Aorta (tissue), 5 donors: ENCODE measurements at regions not wholly inside any gene's neighbourhood (a gene's known extent, or its start where the extent isn't known, plus 50 kb on each side); places are given as distances from the start of the nearest gene placed in this dataset.

ENCODE experiments used
- ATAC-seq: fragments of 200-7000 bp; cut with Tn5 transposase; one replicate; pipeline ENCODE4 v1.9.1; 2022; ENCODE audit warnings: moderate library complexity; ENCODE audit not compliant: low FRiP score
- DNase-seq, 2 donors: peaks; one replicate each; pipeline ENCODE4 v3.0.0-alpha.2; 2020
- H3K27ac ChIP-seq, 2 donors: one replicate each; pipeline ENCODE4 v1.5.1; 2013; ENCODE audit warnings: low read length in 2 of 2, mild to moderate bottlenecking in 2 of 2, moderate library complexity in 2 of 2, control low read depth in 1 of 2, inconsistent platforms in 1 of 2, low read depth in 1 of 2
- H3K27me3 ChIP-seq, 2 donors: one replicate each; pipeline ENCODE4 v1.6.1; 2013; ENCODE audit warnings: control low read depth in 1 of 2, low read length in 1 of 2, mild to moderate bottlenecking in 1 of 2, moderate library complexity in 1 of 2; ENCODE audit not compliant: insufficient read depth in 2 of 2, control insufficient read depth in 1 of 2
- H3K36me3 ChIP-seq, 2 donors: one replicate each; pipeline ENCODE4 v1.6.1; 2013; ENCODE audit warnings: control low read depth in 1 of 2, low read length in 1 of 2, mild to moderate bottlenecking in 1 of 2; ENCODE audit not compliant: insufficient read depth in 2 of 2, control insufficient read depth in 1 of 2
- H3K4me1 ChIP-seq, 2 donors: one replicate each; pipeline ENCODE4 v1.6.1; 2013; ENCODE audit warnings: low read length in 2 of 2, control low read depth in 1 of 2, mild to moderate bottlenecking in 1 of 2, moderate library complexity in 1 of 2; ENCODE audit not compliant: insufficient read depth in 2 of 2, control insufficient read depth in 1 of 2
- H3K4me3 ChIP-seq, 2 donors: one replicate each; pipeline ENCODE4 v1.5.1; 2013; ENCODE audit warnings: low read length in 2 of 2, control low read depth in 1 of 2, mild to moderate bottlenecking in 1 of 2
- H3K9me3 ChIP-seq: one replicate; pipeline ENCODE4 v1.6.1; 2013; ENCODE audit warnings: mild to moderate bottlenecking, low read length; ENCODE audit not compliant: control insufficient read depth
- WGBS, 2 donors: extraction: QIAGEN DNeasy Blood & Tissue Kit; methylation state at CpG; one replicate each; pipeline ENCODE4 v1.1.7; 2013; 5-methylcytosine and 5-hydroxymethylcytosine counted together
- intact Hi-C, 2 donors: fragments of 100-400 bp; cut with DNase I; formaldehyde crosslinking; loops; one replicate each; pipeline versions ENCODE4 v1.14.2 to v1.15.0; 2022
- donor health status: healthy with polysubstance abuse.
- donor health status: Bipolar disorder and iron deficiency.
- donor health status: DM: no; HTN: no; CAD: no.
- donor health status: DM: no; HTN: no; CAD: no.
- donor health status: DM: yes; HTN: yes; CAD: no.

- no peaks in the 10 kb centered on the region for H3K36me3 ChIP-seq
- no peaks in the 10 kb centered on the region for H3K9me3 ChIP-seq
- intact Hi-C loops, result no loop called here
- no peaks in the 10 kb centered on the region for H3K27me3 ChIP-seq
- WGBS, 2 donors, result 69 to 73% methylated on average over 10 of the region's 10 CpGs
- DNase-seq, result no peak
- no peak overlapping the region for H3K27ac ChIP-seq
- ATAC-seq, result no peak
- no peak overlapping the region for H3K4me3 ChIP-seq
- no peaks in the 10 kb centered on the region for H3K4me1 ChIP-seq
Observed at GRCh38 chr2:120785228-120785966, 49.7 kb downstream of the GLI2 start.

DNA sequence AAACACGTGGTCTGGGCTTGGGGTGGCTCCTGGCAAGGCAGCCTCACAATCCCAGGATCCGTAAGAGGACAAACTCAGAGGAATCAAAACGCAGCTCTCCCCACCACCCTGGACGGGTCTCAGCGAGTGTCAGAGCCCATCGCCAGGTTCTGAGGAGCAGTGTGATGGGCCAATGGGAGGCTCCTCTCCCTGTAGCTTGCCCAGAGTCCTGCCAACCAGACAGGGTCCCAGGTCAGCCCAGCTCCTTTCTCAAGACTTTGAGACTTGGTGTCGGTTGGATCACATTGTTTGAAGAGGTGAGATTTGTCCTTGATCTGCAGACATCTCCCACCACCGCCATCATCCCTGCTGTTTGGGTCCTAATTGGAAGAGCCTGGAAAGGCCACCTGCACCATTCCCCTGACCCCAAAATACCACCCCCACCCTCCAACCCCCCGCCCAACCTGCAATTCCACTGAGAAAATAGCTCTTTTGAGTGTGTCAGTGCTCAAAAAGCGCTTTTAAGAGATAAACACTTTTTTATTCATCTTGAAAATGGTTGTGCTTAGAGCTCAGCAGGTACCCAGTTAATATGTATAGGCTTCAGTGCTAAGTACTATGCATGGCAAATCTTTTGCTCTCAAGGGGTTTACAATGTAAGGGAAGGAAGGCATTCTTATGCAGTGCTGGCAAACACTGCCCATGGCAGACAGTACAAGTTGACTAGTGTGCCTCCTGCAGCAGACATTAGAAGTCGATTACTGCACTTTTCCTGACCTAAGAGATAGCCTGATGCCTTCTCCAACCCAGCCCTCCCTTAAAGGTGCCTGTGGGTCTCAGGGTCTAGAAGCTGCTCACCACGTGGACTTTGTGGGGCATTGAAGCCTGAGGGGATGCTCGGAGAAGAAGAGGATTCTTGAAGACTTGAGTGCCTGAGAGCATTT, 50.6 kb downstream of the GLI2 start:
- no peaks in the 10 kb centered on the region for H3K9me3 ChIP-seq
- WGBS, 2 donors, result 92 to 93% methylated on average over 13 of the region's 13 CpGs

GRCh38 chr2:120787111-120787821, 51.6 kb downstream of the GLI2 start:
- Histone ChIP-seq H3K27me3 (no peaks in the 10 kb centered on the region), H3K9me3 (no peaks in the 10 kb centered on the region), H3K4me3 (no peak overlapping the region), H3K36me3 (no peaks in the 10 kb centered on the region), H3K4me1 (no peaks in the 10 kb centered on the region), H3K27ac (no peak overlapping the region)
- ATAC-seq, result no peak
- 91 to 92% methylated on average over 13 to 15 of the region's 15 CpGs for WGBS, 2 donors
- intact Hi-C loops, result no loop called here
- DNase-seq, result no peak

More for the DNA sequence above, 50.6 kb downstream of the GLI2 start:
- Histone ChIP-seq H3K4me1 (no peaks in the 10 kb centered on the region), H3K27me3 (no peaks in the 10 kb centered on the region), H3K27ac (no peak overlapping the region), H3K36me3 (no peaks in the 10 kb centered on the region), H3K4me3 (no peak overlapping the region)
- intact Hi-C loops, result no loop called here
- no peak for DNase-seq
- no peak for ATAC-seq

GRCh38 chr2:120787822-120788700, 52.4 kb downstream of the GLI2 start:
- no peak for DNase-seq
- WGBS, 2 donors, result 54 to 55% methylated on average over 10 of the region's 10 CpGs
- Histone ChIP-seq H3K9me3 (no peaks in the 10 kb centered on the region), H3K27me3 (no peaks in the 10 kb centered on the region), H3K36me3 (no peaks in the 10 kb centered on the region), H3K4me3 (no peak overlapping the region), H3K27ac (no peak overlapping the region), H3K4me1 (no peaks in the 10 kb centered on the region)
- intact Hi-C loops, result no loop called here
- ATAC-seq, result no peak

- Histone ChIP-seq H3K9me3 (no peaks in the 10 kb centered on the region), H3K27ac (no peak overlapping the region), H3K27me3 (no peaks in the 10 kb centered on the region), H3K4me3 (no peak overlapping the region), H3K4me1 (no peaks in the 10 kb centered on the region), H3K36me3 (no peaks in the 10 kb centered on the region)
- ATAC-seq (no peak), DNase-seq (no peak)
- intact Hi-C loops, result no loop called here
- 91 to 92% methylated on average over 14 of the region's 14 CpGs for WGBS, 2 donors
Observed at GRCh38 chr2:120791243-120791961, 55.7 kb downstream of the GLI2 start.

GRCh38 chr2:120791962-120792297, 56.3 kb downstream of the GLI2 start:
- no peak for DNase-seq
- no peak for ATAC-seq
- Histone ChIP-seq H3K27ac (no peak overlapping the region), H3K4me1 (no peaks in the 10 kb centered on the region), H3K27me3 (no peaks in the 10 kb centered on the region), H3K36me3 (no peaks in the 10 kb centered on the region), H3K4me3 (no peak overlapping the region), H3K9me3 (no peaks in the 10 kb centered on the region)
- intact Hi-C loops, result no loop called here
- 89 to 90% methylated on average over 11 of the region's 11 CpGs for WGBS, 2 donors

DNA sequence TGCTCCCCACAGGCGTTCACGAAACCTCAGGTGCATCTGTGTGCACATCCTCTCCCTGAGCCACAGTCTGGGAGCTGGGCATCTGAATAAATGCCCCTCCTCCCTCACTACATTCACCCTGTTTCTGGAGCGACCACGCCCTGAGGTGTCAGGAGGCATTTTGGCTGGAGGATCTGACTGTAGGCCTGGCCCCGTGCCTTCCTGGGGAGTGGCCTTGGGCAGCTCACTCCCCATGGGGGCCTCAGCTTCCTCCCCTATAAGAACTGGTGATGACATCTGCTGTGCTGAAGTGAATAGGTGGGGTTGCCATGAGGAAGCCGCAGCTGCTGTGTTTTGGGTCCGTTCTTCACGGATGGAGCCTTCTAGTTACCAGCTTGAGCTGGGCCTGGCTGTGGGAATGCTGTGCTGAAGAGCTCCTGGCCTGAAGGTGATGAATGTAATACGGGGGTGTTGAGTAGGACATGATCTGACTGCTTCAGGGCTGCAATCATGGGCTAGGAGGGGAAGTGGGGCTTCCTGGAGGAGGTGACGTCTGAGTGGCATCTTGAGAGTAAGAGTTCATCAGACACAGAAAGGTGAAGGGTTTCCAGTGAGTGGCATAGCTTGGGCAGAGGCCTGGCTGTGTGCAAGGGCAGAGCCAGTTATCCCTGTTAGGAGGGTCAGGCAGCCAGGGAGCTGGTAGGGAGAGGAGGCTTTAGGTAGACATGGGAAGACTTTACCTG, 58.2 kb downstream of the GLI2 start:
- DNase-seq (no peak), ATAC-seq (no peak)
- Histone ChIP-seq H3K36me3 (no peaks in the 10 kb centered on the region), H3K27ac (no peak overlapping the region), H3K9me3 (no peaks in the 10 kb centered on the region), H3K4me3 (no peak overlapping the region), H3K27me3 (no peaks in the 10 kb centered on the region), H3K4me1 (no peaks in the 10 kb centered on the region)
- intact Hi-C loops, result no loop called here
- 89 to 94% methylated on average over 10 of the region's 10 CpGs for WGBS, 2 donors
